Right lobe of liver (tissue), 4 donors: ENCODE measurements at regions not wholly inside any gene's neighbourhood (a gene's known extent, or its start where the extent isn't known, plus 50 kb on each side); places are given as distances from the start of the nearest gene placed in this dataset.

ENCODE experiments used
- POLR2A ChIP-seq: fragments of 450-650 bp; IDR thresholded peaks from one replicate; pipeline ENCODE4 v1.6.1; 2017; ENCODE audit warnings: antibody characterized with exemption, mild to moderate bottlenecking
- TF ChIP-seq, protein P1 (sequence below), 4 donors: fragments of 200-600 bp in 3 of 4; fragments of 450-650 bp in 1 of 4; IDR thresholded peaks; one replicate each; pipeline versions ENCODE4 v1.5.1 to v1.8.0; 2016 to 2022; ENCODE audit warnings: antibody characterized with exemption in 4 of 4, mild to moderate bottlenecking in 2 of 4
- donor health status: DM: no; HTN: no; CAD: no.
- donor health status: DM: no; HTN: no; CAD: no.
- donor health status: DM: no; HTN: yes; CAD: no.

DNA sequence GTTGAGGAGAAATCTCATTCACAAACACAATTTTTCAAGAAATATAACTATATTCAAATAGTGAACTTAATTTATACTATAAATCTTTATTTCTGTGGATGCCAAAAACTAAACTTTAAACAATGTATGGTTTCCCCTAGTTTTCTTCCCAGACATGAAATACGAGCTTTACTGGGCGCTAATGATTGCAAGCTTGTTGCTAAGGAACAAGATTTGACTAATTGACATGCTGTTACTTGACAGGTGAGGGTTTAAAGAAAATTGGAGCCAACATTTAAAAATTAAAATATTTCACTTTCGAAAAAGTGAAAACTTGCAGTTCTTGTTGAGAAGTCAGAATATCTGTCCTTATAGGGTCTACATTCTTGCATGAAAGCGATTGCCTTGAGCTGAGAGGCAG is 381.0 kb downstream of the MEIS1 start:
- TF ChIP-seq, protein P1, sequence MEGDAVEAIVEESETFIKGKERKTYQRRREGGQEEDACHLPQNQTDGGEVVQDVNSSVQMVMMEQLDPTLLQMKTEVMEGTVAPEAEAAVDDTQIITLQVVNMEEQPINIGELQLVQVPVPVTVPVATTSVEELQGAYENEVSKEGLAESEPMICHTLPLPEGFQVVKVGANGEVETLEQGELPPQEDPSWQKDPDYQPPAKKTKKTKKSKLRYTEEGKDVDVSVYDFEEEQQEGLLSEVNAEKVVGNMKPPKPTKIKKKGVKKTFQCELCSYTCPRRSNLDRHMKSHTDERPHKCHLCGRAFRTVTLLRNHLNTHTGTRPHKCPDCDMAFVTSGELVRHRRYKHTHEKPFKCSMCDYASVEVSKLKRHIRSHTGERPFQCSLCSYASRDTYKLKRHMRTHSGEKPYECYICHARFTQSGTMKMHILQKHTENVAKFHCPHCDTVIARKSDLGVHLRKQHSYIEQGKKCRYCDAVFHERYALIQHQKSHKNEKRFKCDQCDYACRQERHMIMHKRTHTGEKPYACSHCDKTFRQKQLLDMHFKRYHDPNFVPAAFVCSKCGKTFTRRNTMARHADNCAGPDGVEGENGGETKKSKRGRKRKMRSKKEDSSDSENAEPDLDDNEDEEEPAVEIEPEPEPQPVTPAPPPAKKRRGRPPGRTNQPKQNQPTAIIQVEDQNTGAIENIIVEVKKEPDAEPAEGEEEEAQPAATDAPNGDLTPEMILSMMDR (IDR thresholded peaks at IDR 0.05): no peak
- TF ChIP-seq POLR2A: no peak
